Activated T-helper 2 cell treated with anti-CD3 and anti-CD28 coated beads, Interferon-gamma antibody, Interleukin-2, Interleukin-4, amounts not matched to agents 10 μg/mL and 5 μg/mL and 100 μg/mL, durations not matched to agents 14 hours and 24 hours and 36 hours (primary cell): ENCODE measurements at regions not wholly inside any gene's neighbourhood (a gene's known extent, or its start where the extent isn't known, plus 50 kb on each side); places are given as distances from the start of the nearest gene placed in this dataset.
A peak's percentile ranks its signal among the peaks of the same experiment; 100 is the strongest.
"Not testable (repeated sequence)": the region's sequence is repeated elsewhere in the genome, so short reads cannot be mapped to it uniquely, and the experiment has no call there.

Source experiments
- DNase-seq: peaks from one replicate; pipeline ENCODE4 v3.0.0; 2021; ENCODE audit warnings: low spot score
- H3K27ac Mint-ChIP-seq: one replicate; pipeline ENCODE4 v1.8.0; 2021; ENCODE audit warnings: mixed read lengths
- H3K27me3 Mint-ChIP-seq: one replicate; pipeline ENCODE4 v1.8.0; 2021; ENCODE audit warnings: low read depth, mixed read lengths
- H3K36me3 Mint-ChIP-seq: one replicate; pipeline ENCODE4 v1.8.0; 2021; ENCODE audit warnings: low read depth, mixed read lengths
- H3K4me1 Mint-ChIP-seq: one replicate; pipeline ENCODE4 v1.8.0; 2021; ENCODE audit warnings: low read depth, mixed read lengths
- H3K4me3 Mint-ChIP-seq: one replicate; pipeline ENCODE4 v1.8.0; 2021; ENCODE audit warnings: low read depth, mild to moderate bottlenecking, moderate library complexity, mixed read lengths
- H3K9me3 Mint-ChIP-seq: one replicate; pipeline ENCODE4 v1.8.0; 2021; ENCODE audit warnings: mixed read lengths
- intact Hi-C: fragments of 100-400 bp; cut with micrococcal nuclease; formaldehyde crosslinking; loops from one replicate; pipeline ENCODE4 v1.15.1; 2023

DNA sequence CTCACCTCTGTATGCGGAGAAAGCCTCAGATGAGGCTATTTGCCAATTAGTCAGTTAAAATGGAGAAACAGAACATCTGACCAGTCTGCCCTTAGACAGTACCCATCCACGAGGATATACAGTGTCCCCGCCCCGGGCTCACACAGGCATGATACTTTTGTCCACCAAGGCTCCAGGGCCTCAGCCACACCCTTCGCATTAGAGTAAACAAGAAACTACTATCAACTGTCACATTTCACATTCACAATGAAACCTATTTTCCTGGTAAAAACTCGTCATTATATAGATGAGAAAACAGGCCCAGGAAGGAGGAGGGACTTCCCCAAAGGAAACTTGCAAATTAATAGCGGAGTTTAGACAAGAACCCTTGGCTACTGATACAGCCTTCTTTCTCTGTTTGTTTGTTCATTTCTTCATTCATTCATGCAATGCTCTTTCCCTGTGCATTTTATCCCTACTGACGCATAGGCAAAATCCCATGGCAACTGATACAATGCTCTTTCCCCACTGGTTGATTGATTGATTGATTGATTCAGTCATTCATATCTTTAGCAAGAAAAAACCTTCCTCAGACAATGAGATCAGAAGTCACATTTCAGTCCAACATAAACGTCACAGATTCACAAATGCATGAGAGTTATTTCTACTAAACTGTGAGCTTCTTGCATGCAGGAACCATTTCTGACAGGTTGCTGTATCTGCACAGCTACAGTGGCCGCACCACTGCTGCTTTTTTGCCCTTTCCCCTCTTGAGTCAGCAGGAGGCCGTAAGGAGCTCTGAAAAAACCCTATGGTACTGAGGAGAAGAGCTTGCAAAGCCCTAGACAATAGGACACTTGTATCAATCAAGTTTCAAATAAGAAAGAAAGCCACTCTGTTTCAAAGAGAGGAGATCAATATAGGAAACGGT lies 777.1 kb downstream of the RNF144A start:
- peaks cover 3% of the 10 kb centered on the region for H3K36me3 Mint-ChIP-seq
- no peak for DNase-seq
- H3K4me3 Mint-ChIP-seq: peak overlapping the region; percentile 45
- no peaks in the 10 kb centered on the region for H3K27me3 Mint-ChIP-seq
- peaks cover 33% of the 10 kb centered on the region for H3K4me1 Mint-ChIP-seq
- peaks cover 4% of the 10 kb centered on the region for H3K9me3 Mint-ChIP-seq
- H3K27ac Mint-ChIP-seq: peak overlapping the region; percentile 85
- intact Hi-C loops: loop anchor here (1.0 to 5.0 kb wide), 2 partner anchors 33 to 244 kb away; no protein-coding TSS in a partner anchor

DNA sequence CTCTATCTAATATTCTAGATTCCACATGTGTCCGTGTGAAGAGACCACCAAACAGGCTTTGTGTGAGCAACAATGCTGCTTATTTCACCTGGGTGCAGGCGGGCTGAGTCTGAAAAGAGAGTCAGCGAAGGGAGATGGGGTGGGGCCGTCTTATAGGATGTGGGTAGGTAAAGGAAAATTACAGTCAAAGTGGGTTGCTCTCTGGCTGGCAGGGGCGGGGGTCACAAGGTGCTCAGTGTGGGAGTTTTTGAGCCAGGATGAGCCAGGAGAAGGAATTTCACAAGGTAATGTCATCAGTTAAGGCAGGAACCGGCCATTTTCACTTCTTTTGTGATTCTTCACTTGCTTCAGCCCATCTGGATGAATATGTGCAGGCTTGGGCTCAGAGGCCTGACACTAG lies 779.3 kb downstream of the RNF144A start:
- H3K9me3 Mint-ChIP-seq, H3K27ac Mint-ChIP-seq: not testable (repeated sequence)

DNA sequence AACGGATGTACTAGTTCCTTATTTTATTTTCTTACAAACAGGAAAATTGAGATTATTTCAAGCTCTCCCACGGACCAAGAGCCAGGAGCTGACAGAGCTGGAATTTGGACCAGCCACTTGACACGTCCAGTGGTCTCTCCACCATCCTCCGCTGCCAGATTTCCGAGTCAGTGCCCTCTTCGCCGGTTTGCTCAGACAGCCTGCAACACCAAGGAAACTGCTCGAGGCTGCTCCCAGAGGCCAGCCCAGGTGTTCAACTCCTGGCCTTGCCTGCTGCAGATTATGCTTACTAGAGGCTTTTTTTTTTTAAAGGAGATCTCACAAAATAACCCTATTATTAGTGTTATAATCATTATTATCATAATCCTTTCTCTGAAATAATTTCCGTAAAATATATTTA lies 779.8 kb downstream of the RNF144A start:
- DNase-seq: no peak
- Mint-ChIP-seq H3K9me3 (peaks cover 4% of the 10 kb centered on the region), H3K4me1 (peaks cover 30% of the 10 kb centered on the region), H3K36me3 (peaks cover 3% of the 10 kb centered on the region), H3K4me3 (no peak overlapping the region), H3K27me3 (no peaks in the 10 kb centered on the region), H3K27ac (no peak overlapping the region)
- intact Hi-C loops: no loop called here

More for the DNA sequence above, 779.3 kb downstream of the RNF144A start:
- H3K4me3 Mint-ChIP-seq, H3K27me3 Mint-ChIP-seq, intact Hi-C loops, DNase-seq, H3K36me3 Mint-ChIP-seq: not testable (repeated sequence)
- peaks cover 33% of the 10 kb centered on the region for H3K4me1 Mint-ChIP-seq

DNA sequence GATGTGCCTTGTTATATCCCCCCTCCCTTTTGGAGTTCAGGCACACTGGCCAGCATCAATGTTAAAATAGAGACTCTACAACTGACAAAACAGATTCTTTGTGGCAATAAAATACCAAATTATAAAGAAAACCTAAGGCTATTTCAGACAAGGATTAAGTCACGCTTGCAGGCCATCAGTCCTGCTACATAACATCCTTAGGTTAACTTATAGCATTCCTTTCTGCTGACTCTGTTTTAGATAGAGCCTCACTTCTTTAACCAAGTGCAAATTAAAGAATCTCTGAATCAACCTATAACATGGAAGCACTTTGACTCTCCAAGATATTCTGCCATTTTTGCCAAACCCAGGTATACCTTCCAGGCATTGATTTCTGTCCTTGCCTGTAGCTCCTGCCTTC lies 784.6 kb downstream of the RNF144A start:
- intact Hi-C loops: no loop called here
- no peak overlapping the region for H3K27ac Mint-ChIP-seq
- no peaks in the 10 kb centered on the region for H3K36me3 Mint-ChIP-seq

GRCh38 chr2:7703048-7703447 lies 785.8 kb downstream of the RNF144A start:
- intact Hi-C loops: no loop called here
- H3K4me3 Mint-ChIP-seq: no peak overlapping the region
- H3K27me3 Mint-ChIP-seq: no peaks in the 10 kb centered on the region
- DNase-seq: no peak
- no peaks in the 10 kb centered on the region for H3K36me3 Mint-ChIP-seq
- no peaks in the 10 kb centered on the region for H3K9me3 Mint-ChIP-seq
- H3K27ac Mint-ChIP-seq: no peak overlapping the region
- H3K4me1 Mint-ChIP-seq: peaks cover 16% of the 10 kb centered on the region

More for the DNA sequence above, 784.6 kb downstream of the RNF144A start:
- DNase-seq: no peak
- H3K4me1 Mint-ChIP-seq: peaks cover 13% of the 10 kb centered on the region
- no peaks in the 10 kb centered on the region for H3K9me3 Mint-ChIP-seq
- no peak overlapping the region for H3K4me3 Mint-ChIP-seq
- no peaks in the 10 kb centered on the region for H3K27me3 Mint-ChIP-seq

GRCh38 chr2:7703543-7704144 lies 786.4 kb downstream of the RNF144A start:
- no peaks in the 10 kb centered on the region for H3K36me3 Mint-ChIP-seq
- H3K9me3 Mint-ChIP-seq: no peaks in the 10 kb centered on the region

GRCh38 chr2:7704296-7704865 lies 787.2 kb downstream of the RNF144A start:
- intact Hi-C loops: no loop called here
- H3K4me1 Mint-ChIP-seq: peaks cover 16% of the 10 kb centered on the region
- DNase-seq: no peak
- H3K36me3 Mint-ChIP-seq: no peaks in the 10 kb centered on the region
- no peaks in the 10 kb centered on the region for H3K9me3 Mint-ChIP-seq
- no peaks in the 10 kb centered on the region for H3K27me3 Mint-ChIP-seq
- no peak overlapping the region for H3K27ac Mint-ChIP-seq
- no peak overlapping the region for H3K4me3 Mint-ChIP-seq

More at GRCh38 chr2:7703543-7704144, 786.4 kb downstream of the RNF144A start:
- intact Hi-C loops: no loop called here
- DNase-seq: no peak
- no peaks in the 10 kb centered on the region for H3K27me3 Mint-ChIP-seq
- no peak overlapping the region for H3K4me3 Mint-ChIP-seq
- peaks cover 16% of the 10 kb centered on the region for H3K4me1 Mint-ChIP-seq
- no peak overlapping the region for H3K27ac Mint-ChIP-seq

DNA sequence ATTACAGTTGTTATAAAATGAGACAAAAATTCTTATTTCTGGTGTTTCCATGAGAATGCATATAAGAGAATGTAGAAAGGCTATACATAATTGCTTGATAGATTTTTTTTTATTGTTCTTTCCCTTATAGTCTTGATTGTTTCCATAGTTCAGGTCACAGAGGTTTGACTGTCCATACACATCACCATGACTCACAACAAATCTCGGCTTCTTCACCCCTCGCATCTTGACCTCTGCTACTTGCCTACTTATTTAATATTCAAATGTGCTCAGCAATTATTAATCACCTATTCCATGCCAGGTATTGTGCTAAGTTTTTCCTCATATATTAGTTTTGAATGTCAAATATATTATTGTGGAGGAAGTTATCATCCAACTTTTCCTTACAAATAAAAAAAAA lies 789.6 kb downstream of the RNF144A start:
- Mint-ChIP-seq H3K9me3 (no peaks in the 10 kb centered on the region), H3K27me3 (no peaks in the 10 kb centered on the region), H3K4me3 (no peak overlapping the region), H3K4me1 (peaks cover 29% of the 10 kb centered on the region), H3K27ac (no peak overlapping the region), H3K36me3 (no peaks in the 10 kb centered on the region)
- no peak for DNase-seq
- intact Hi-C loops: no loop called here

- H3K4me3 Mint-ChIP-seq: no peak overlapping the region
- no peaks in the 10 kb centered on the region for H3K27me3 Mint-ChIP-seq
- no peaks in the 10 kb centered on the region for H3K9me3 Mint-ChIP-seq
- no peaks in the 10 kb centered on the region for H3K36me3 Mint-ChIP-seq
- no peak for DNase-seq
- intact Hi-C loops: no loop called here
- H3K4me1 Mint-ChIP-seq: peaks cover 23% of the 10 kb centered on the region
- no peak overlapping the region for H3K27ac Mint-ChIP-seq
Measured at GRCh38 chr2:7707723-7708122, 790.5 kb downstream of the RNF144A start.

DNA sequence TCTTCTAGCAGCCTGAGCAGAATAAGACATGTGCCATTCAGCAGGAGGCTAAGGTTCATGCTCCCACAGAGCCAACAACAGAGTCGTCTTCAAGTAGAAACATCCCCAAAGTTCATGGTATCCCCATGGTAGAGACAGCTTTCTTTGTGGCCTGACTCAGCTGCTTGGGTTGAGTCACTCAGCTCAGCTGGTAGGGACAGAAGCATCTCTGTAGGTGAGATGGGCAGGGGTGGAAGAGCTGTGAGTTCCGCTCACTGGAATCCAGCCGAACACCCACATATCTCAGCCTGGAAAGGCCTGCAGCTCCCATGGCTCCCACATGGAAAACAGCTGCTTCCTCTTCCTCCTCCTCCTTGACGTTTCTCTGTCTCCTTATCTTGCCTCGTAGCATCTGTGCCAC lies 792.7 kb downstream of the RNF144A start:
- H3K36me3 Mint-ChIP-seq: peaks cover 2% of the 10 kb centered on the region
- no peak for DNase-seq
- no peaks in the 10 kb centered on the region for H3K9me3 Mint-ChIP-seq
- no peak overlapping the region for H3K4me3 Mint-ChIP-seq
- H3K4me1 Mint-ChIP-seq: peaks cover 16% of the 10 kb centered on the region
- intact Hi-C loops: no loop called here
- H3K27ac Mint-ChIP-seq: no peak overlapping the region
- no peaks in the 10 kb centered on the region for H3K27me3 Mint-ChIP-seq

GRCh38 chr2:7711167-7711566 lies 794.0 kb downstream of the RNF144A start:
- no peak overlapping the region for H3K4me3 Mint-ChIP-seq
- intact Hi-C loops: no loop called here
- H3K27ac Mint-ChIP-seq: no peak overlapping the region
- peaks cover 2% of the 10 kb centered on the region for H3K36me3 Mint-ChIP-seq
- peaks cover 16% of the 10 kb centered on the region for H3K4me1 Mint-ChIP-seq
- no peaks in the 10 kb centered on the region for H3K27me3 Mint-ChIP-seq
- no peaks in the 10 kb centered on the region for H3K9me3 Mint-ChIP-seq
- no peak for DNase-seq

- no peak overlapping the region for H3K4me3 Mint-ChIP-seq
- intact Hi-C loops: loop anchor here (10.0 kb wide), 2 partner anchors 885 to 965 kb away; partner anchors contain the start of gene ID2
- H3K36me3 Mint-ChIP-seq: peaks cover 16% of the 10 kb centered on the region
Measured at GRCh38 chr2:7719876-7720275, 802.7 kb downstream of the RNF144A start.

More at GRCh38 chr2:7719876-7720275, 802.7 kb downstream of the RNF144A start:
- Mint-ChIP-seq H3K27ac (peak overlapping the region; percentile 21), H3K4me1 (peaks cover 29% of the 10 kb centered on the region), H3K9me3 (peaks cover 4% of the 10 kb centered on the region), H3K27me3 (no peaks in the 10 kb centered on the region)
- DNase-seq: no peak
